Activated CD8-positive, alpha-beta memory T cell treated with anti-CD3 and anti-CD28 coated beads, Interleukin-2, amount 50 U/mL, for 1 hour (primary cell): ENCODE measurements at regions not wholly inside any gene's neighbourhood (a gene's known extent, or its start where the extent isn't known, plus 50 kb on each side); places are given as distances from the start of the nearest gene placed in this dataset.

Experiments
- DNase-seq: peaks from one replicate; pipeline ENCODE4 v3.0.0-alpha.2; 2020; ENCODE audit errors: extremely low read depth

GRCh38 chr10:78817361-78817760, 251.4 kb upstream of the ZMIZ1 start:
- DNase-seq: no peak

GRCh38 chr10:78817804-78818203, 251.0 kb upstream of the ZMIZ1 start:
- no peak for DNase-seq

GRCh38 chr10:78819361-78820006, 249.3 kb upstream of the ZMIZ1 start:
- DNase-seq: no peak

GRCh38 chr10:78820007-78820362, 248.8 kb upstream of the ZMIZ1 start:
- DNase-seq: no peak

- no peak for DNase-seq
Observed at GRCh38 chr10:78821052-78821451, 247.7 kb upstream of the ZMIZ1 start.

DNA sequence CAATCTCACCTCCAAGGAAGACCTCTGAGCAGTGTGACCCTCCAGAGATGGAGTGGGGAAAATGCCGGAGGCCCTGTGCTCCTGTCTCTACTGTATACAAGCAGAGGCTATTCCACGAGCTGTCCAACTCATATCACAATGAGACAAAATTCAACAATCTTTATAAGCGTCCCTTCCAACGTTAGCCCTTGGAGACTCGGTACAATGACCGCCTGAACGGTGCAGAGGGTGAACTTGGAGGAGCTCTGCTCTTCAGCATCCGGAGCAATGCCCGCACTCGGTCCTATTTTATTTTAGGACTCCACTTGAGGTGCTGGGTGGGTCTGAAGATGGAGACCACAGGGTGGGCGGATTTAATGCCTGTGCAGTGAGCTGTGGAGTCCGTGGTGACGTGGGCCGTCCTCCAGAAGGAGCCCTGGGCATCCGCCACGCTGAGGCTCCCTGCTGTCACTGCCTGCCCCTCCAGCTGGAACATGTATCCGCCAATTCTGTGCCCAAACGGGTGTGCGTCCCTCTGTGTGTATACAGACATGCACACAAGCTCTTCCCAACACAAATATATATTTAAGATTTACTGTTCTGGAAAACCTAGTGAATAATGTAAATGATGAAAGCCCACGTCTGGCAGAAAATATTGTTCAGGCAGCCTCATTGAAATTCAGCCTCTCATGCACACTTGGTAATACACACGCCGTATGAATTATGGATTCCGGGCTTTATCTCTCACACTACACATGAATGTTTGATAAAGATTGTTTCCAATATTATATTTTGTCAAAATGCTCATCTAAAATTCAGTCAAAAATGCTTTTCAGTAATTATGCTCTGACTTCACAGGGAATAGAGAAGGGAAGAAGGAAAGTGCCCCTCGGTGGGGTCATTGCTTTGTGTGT, 239.9 kb upstream of the ZMIZ1 start:
- no peak for DNase-seq

DNA sequence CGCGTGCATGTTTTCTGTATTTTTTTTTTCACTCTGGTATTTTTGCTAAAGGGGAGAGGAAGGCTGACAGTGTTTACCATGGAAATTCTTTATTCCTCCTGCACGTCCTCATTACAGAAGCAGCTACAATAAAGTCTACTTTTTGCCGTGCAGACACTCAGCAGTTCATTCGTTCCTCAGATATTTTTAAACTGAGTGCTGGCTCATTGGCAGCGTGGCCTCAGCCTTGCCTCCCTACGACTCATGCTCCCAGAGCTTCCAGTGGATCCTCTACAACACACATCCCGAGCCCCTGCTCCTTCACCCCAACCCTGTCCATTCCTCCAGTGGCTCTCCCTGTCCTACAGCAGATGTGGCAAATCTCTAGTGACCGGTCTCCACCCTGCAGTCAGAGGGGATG, 239.2 kb upstream of the ZMIZ1 start:
- DNase-seq: no peak

DNA sequence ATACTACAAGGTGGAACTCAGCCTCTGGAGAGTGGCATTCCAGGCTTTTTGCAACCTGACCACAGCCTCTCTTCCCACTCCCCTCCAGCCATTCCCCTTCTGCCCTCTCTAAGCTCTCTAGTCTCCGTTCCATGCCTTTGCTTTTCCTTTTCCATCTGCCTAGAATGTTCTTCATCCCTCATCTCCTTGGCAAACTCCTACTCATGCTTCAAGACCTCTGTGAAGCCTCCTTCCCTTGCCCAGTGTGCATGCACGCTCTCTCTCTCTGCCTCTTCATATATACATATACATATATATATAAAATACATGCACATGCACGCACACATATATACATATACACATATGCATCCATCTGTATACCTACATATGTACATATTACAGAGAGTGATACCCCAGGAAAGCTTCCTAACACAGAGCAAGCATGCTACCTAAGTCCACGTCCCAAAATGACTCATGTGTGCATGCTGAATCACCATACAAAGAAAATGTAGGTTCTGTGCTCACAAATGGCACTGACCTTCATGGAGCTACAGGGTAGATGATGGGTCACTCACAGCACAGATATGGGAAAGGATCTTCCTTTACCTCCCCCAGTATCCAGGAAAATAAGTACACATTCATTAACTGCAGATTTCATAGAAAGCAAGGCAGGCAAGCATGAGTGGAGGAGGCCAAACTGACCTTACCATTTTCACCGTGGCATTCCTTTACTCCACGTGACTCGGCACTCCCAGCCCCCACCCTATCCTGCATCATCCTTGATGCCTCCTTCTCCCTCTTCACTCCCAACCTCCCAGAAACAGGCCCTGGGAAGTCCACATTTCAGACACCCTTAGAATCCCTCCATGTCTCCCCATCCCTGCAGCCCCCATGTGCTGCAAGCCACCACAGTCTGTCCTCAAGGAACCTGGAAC, 238.4 kb upstream of the ZMIZ1 start:
- no peak for DNase-seq

DNA sequence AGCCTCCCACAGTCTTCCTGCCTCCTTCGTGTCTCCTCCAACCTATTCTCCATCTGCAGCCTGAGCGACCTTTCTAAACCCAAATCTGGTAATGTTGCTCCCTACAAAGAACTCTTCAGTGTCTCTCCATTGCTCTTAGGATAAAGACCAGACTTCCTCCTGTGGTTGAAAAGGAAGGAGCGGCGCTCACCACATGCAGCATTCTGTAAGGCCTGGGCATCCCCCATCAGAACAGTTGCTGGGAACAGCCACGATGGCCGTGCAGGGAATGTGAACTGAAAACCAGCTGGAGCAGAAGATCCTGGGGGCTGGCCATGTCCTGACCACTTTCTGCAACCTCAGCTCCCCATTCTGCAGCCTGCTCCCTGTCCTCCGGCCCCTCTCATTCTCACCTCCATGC, 237.8 kb upstream of the ZMIZ1 start:
- no peak for DNase-seq

- DNase-seq: no peak
Observed at GRCh38 chr10:78831461-78831860, 237.3 kb upstream of the ZMIZ1 start.

DNA sequence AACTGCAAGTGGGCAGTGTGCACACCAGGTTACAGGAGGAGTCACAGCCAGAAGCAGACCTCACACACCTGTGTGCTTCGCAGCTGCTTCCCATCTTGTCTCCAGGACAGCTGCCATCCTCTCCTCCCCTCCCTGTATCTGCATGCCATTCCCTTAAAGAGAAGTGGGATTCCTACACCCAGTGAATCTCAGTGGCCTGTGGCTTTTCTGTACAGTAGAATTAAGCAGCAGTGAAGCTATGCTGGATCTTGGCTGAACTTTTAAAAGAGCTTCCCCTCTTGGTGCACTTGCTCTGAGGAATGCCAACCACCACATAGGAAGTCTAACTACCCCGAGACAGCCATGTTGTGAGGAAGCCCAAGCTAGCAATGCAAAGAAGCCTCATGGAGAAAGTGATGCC, 236.5 kb upstream of the ZMIZ1 start:
- DNase-seq: no peak

DNA sequence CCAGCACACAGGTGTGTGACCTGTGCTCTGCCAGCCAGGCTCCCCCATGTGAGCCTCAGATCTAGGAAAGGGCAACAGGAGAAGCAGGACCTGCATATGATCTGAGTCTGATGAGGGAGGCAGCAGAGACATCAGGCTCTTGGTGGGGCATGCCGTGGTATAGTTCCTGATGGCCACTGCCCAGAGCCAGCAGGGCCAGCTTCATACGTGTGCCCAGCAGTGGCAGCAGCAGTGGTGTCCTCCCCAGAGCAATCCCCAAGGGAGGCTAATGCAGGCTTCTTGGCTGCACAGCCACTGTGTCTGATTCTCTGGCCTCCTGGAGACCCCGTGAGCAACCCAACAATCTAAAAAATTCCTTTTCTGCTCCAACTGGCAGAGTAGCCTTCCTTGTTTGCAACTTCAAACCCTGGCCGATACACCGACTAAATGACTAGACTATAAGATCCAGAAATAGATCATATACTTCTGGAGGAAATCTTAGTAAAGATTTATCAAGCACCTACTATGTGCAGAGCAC, 230.6 kb upstream of the ZMIZ1 start:
- DNase-seq: no peak

GRCh38 chr10:78843495-78843894, 225.3 kb upstream of the ZMIZ1 start:
- no peak for DNase-seq

DNA sequence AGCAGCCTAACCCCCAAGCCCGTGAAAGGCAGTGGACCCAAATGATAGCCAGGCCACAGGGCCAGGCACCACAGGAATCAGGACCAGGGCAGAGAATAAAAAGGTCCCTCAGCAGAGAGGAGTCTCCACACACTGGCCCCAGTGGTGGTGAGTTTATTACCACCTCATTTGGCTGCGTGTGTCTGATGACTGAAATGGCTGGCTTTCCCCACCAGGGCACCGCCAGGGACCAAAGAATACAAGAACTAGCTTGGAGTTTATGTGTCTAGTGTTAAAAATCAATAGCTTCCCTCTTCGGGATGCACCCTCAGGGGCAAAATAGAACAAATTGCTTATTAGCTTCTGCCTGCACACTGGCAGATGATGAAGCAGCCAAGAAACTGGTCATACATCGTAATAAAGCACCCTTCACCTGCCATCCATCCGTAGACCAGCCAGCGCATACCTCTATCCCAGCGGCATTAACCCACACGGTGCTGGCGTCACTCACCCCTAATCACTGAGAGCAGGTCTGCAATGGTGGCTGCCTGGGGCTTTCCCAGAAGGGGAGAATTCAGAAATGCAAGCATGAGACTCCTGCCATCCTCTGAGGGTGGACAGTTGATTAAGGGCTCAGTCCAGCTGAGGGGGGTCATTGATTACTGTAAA, 223.7 kb upstream of the ZMIZ1 start:
- DNase-seq: no peak

- DNase-seq: no peak
Observed at GRCh38 chr10:78846071-78846470, 222.7 kb upstream of the ZMIZ1 start.

GRCh38 chr10:78846760-78847159, 222.0 kb upstream of the ZMIZ1 start:
- DNase-seq: no peak

GRCh38 chr10:78847485-78847884, 221.3 kb upstream of the ZMIZ1 start:
- DNase-seq: no peak

GRCh38 chr10:78849115-78849514, 219.7 kb upstream of the ZMIZ1 start:
- DNase-seq: no peak

- DNase-seq: no peak
Observed at GRCh38 chr10:78849731-78850130, 219.0 kb upstream of the ZMIZ1 start.

GRCh38 chr10:78850644-78851435, 217.9 kb upstream of the ZMIZ1 start:
- no peak for DNase-seq

GRCh38 chr10:78851647-78852046, 217.1 kb upstream of the ZMIZ1 start:
- DNase-seq: no peak
